Sigmoid colon (tissue), 4 donors: ENCODE measurements at regions not wholly inside any gene's neighbourhood (a gene's known extent, or its start where the extent isn't known, plus 50 kb on each side); places are given as distances from the start of the nearest gene placed in this dataset.

Experiments
- CTCF ChIP-seq, 4 experiments: fragments of 450-650 bp in 3 of 4; fragments of 200-600 bp in 1 of 4; IDR thresholded peaks; one replicate each; pipeline ENCODE4 v1.5.1; 2016 to 2019; ENCODE audit warnings: antibody characterized with exemption in 4 of 4, mild to moderate bottlenecking in 3 of 4, moderate library complexity in 2 of 4
- EP300 ChIP-seq, 4 donors: sonication (generic); formaldehyde crosslinking; IDR thresholded peaks; one replicate each; pipeline ENCODE4 v1.6.1; 2017; ENCODE audit warnings: antibody characterized with exemption in 4 of 4

GRCh38 chr13:50512474-50513299, 330.8 kb downstream of the DLEU7 start:
- TF ChIP-seq EP300 (IDR thresholded peaks at IDR 0.05) (no peak), CTCF (IDR thresholded peaks at IDR 0.05) (no peak)
